Small intestine (tissue), 7 donors: ENCODE measurements at regions not wholly inside any gene's neighbourhood (a gene's known extent, or its start where the extent isn't known, plus 50 kb on each side); places are given as distances from the start of the nearest gene placed in this dataset.
A peak's percentile ranks its signal among the peaks of the same experiment; 100 is the strongest.

Experiments used
- DNase-seq, 2 donors: peaks; one replicate each; pipeline versions ENCODE4 v3.0.0 to v3.0.0-alpha.2; 2013
- FAIRE-seq: peaks from 2 replicates; lab custom pipeline; 2012; peaks lifted over from hg19 to GRCh38; lab: Jason Lieb, UNC
- H3K27ac ChIP-seq, 3 donors: one replicate each; pipeline ENCODE4 v1.5.1; 2013; ENCODE audit warnings: low read length in 2 of 3, mild to moderate bottlenecking in 2 of 3, control low read depth in 1 of 3, inconsistent platforms in 1 of 3, low read depth in 1 of 3, moderate library complexity in 1 of 3
- H3K27me3 ChIP-seq, 3 donors: one replicate each; pipeline ENCODE4 v1.6.1; 2013; ENCODE audit warnings: low read length in 3 of 3, inconsistent platforms in 1 of 3; ENCODE audit not compliant: control insufficient read depth in 3 of 3, insufficient read depth in 3 of 3
- H3K36me3 ChIP-seq, 3 donors: one replicate each; pipeline ENCODE4 v1.6.1; 2013; ENCODE audit warnings: low read length in 3 of 3, inconsistent platforms in 1 of 3, low read depth in 1 of 3, mild to moderate bottlenecking in 1 of 3, moderate library complexity in 1 of 3; ENCODE audit not compliant: control insufficient read depth in 3 of 3, insufficient read depth in 2 of 3
- H3K4me1 ChIP-seq, 3 donors: one replicate each; pipeline ENCODE4 v1.6.1; 2013; ENCODE audit warnings: low read length in 2 of 3, inconsistent platforms in 1 of 3, low read depth in 1 of 3, mild to moderate bottlenecking in 1 of 3, moderate library complexity in 1 of 3; ENCODE audit not compliant: control insufficient read depth in 3 of 3, insufficient read depth in 2 of 3
- H3K4me3 ChIP-seq, 3 donors: one replicate each; pipeline ENCODE4 v1.5.1; 2013; ENCODE audit warnings: low read length in 3 of 3, control low read depth in 1 of 3, inconsistent platforms in 1 of 3, low read depth in 1 of 3, mild to moderate bottlenecking in 1 of 3, moderate library complexity in 1 of 3
- H3K9me3 ChIP-seq, 2 donors: one replicate each; pipeline ENCODE4 v1.6.1; 2013; ENCODE audit warnings: low read depth in 1 of 2, low read length in 1 of 2; ENCODE audit not compliant: control insufficient read depth in 2 of 2, insufficient read depth in 1 of 2
- WGBS, 3 donors: extraction: QIAGEN DNeasy Blood & Tissue Kit; methylation state at CpG; one replicate each; pipeline ENCODE4 v1.1.7; 2013; 5-methylcytosine and 5-hydroxymethylcytosine counted together
- donor health status: healthy with polysubstance abuse.
- donor health status: control.
- donor health status: control.
- donor health status: Bipolar disorder and iron deficiency.
- donor health status: healthy.

GRCh38 chr14:38079886-38080285 lies 127.8 kb upstream of the SSTR1 start:
- no peak for FAIRE-seq
- Histone ChIP-seq H3K4me3 (no peak overlapping the region), H3K36me3 (no peaks in the 10 kb centered on the region), H3K27ac (no peak overlapping the region), H3K27me3 (no peaks in the 10 kb centered on the region), H3K9me3 (no peaks in the 10 kb centered on the region), H3K4me1 (peaks cover 0 to 1% (median 0%) of the 10 kb centered on the region in 3 donors)
- 21 to 30% (median 28%) methylated on average over 1 of the region's 1 CpG for WGBS, 3 donors
- DNase-seq, result no peak

DNA sequence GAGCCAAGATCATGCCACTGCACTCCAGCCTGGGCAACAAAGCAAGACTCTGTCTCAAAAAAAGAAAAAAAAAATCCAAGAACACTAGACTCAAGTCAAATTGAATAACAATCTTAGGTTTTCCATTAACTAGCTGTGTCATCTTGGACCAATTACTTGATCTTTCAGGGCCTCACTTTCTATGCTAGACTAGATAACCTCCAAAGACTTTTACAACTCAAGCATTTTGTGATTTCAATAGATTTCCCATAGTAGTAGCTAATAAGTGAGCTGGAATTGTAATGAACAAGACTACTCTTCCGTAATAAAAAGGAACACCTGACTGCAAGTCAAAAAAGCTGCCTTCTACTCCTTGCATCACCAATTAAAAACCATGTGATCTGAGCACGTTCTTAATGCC lies 127.0 kb upstream of the SSTR1 start:
- H3K4me1 ChIP-seq, result peaks cover 0 to 1% (median 0%) of the 10 kb centered on the region in 3 donors
- H3K9me3 ChIP-seq, result no peaks in the 10 kb centered on the region
- FAIRE-seq, result no peak
- 82 to 90% (median 88%) methylated on average over 2 of the region's 2 CpGs for WGBS, 3 donors
- no peaks in the 10 kb centered on the region for H3K36me3 ChIP-seq
- no peaks in the 10 kb centered on the region for H3K27me3 ChIP-seq
- H3K4me3 ChIP-seq, result no peak overlapping the region
- H3K27ac ChIP-seq, result no peak overlapping the region
- no peak for DNase-seq

- 56 to 72% (median 57%) methylated on average over 1 of the region's 1 CpG for WGBS, 3 donors
- DNase-seq, result no peak
- H3K4me3 ChIP-seq, result no peak overlapping the region
Observed at GRCh38 chr14:38083039-38083438, 124.7 kb upstream of the SSTR1 start.

GRCh38 chr14:38089123-38089522 lies 118.6 kb upstream of the SSTR1 start:
- FAIRE-seq (peak; percentile 65), DNase-seq (peak in 1 of 2 donors; percentile 30)
- Histone ChIP-seq H3K27me3 (no peaks in the 10 kb centered on the region), H3K4me1 (no peaks in the 10 kb centered on the region), H3K36me3 (no peaks in the 10 kb centered on the region), H3K9me3 (peaks cover 0 to 6% of the 10 kb centered on the region in 2 donors), H3K27ac (no peak overlapping the region), H3K4me3 (no peak overlapping the region)
- 22 to 42% (median 41%) methylated on average over 3 of the region's 3 CpGs for WGBS, 3 donors

More at GRCh38 chr14:38083039-38083438, 124.7 kb upstream of the SSTR1 start:
- H3K9me3 ChIP-seq, result no peaks in the 10 kb centered on the region
- peaks cover 0 to 1% (median 0%) of the 10 kb centered on the region in 3 donors for H3K4me1 ChIP-seq
- FAIRE-seq, result no peak
- H3K27me3 ChIP-seq, result no peaks in the 10 kb centered on the region
- H3K36me3 ChIP-seq, result no peaks in the 10 kb centered on the region
- H3K27ac ChIP-seq, result no peak overlapping the region

GRCh38 chr14:38090506-38090905 lies 117.2 kb upstream of the SSTR1 start:
- WGBS, 3 donors, result 66 to 83% (median 72%) methylated on average over 3 of the region's 3 CpGs
- Histone ChIP-seq H3K4me1 (no peaks in the 10 kb centered on the region), H3K27ac (no peak overlapping the region), H3K36me3 (no peaks in the 10 kb centered on the region), H3K27me3 (no peaks in the 10 kb centered on the region), H3K9me3 (peaks cover 0 to 9% of the 10 kb centered on the region in 2 donors), H3K4me3 (no peak overlapping the region)
- DNase-seq (no peak), FAIRE-seq (no peak)

DNA sequence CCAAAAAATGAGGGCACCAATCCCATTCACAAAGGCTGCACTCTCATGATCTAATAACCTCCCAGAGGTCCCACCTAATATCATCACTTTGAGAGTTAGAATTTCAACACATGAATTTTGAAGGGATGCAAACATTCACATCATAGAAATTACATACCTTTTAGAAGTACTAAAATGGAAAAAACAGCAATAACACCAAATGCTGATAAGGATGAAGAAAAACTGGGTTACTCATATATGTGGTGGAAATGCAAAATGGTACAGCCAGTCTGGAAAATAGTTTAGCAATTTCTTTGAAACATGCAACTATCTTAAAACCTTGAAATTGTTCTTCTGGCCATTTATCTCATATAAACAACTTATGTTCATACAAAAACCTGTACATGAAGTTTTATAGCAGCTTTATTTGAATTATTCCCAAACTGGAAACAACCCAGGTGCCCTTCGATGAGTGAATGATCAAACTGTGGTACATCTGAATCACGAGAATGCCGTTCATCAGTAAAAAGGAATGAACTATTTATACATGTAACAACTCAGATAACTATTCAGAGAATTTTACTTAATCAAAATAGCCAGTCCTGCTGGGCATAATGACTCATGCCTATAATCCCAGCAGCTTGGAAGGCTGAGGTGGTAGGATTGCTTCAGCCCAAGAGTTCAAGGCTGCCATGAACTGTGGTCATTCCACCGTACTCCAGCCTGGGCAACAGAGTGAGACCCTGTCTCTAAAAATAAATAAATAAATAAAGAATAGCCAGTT lies 109.4 kb upstream of the SSTR1 start:
- H3K4me1 ChIP-seq, result no peaks in the 10 kb centered on the region
- H3K4me3 ChIP-seq, result no peak overlapping the region
- DNase-seq, result no peak
- no peaks in the 10 kb centered on the region for H3K36me3 ChIP-seq
- H3K27me3 ChIP-seq, result no peaks in the 10 kb centered on the region
- no peak for FAIRE-seq
- H3K27ac ChIP-seq, result no peak overlapping the region
- 89 to 91% (median 90%) methylated on average over 4 of the region's 4 CpGs for WGBS, 3 donors
- peaks cover 0 to 8% of the 10 kb centered on the region in 2 donors for H3K9me3 ChIP-seq

GRCh38 chr14:38101679-38102078 lies 106.0 kb upstream of the SSTR1 start:
- Histone ChIP-seq H3K4me1 (no peaks in the 10 kb centered on the region), H3K36me3 (no peaks in the 10 kb centered on the region), H3K9me3 (peaks cover 0 to 3% of the 10 kb centered on the region in 2 donors), H3K27ac (no peak overlapping the region), H3K27me3 (no peaks in the 10 kb centered on the region), H3K4me3 (no peak overlapping the region)
- FAIRE-seq (no peak), DNase-seq (no peak)
- WGBS, 3 donors, result 0 to 59% (median 0%) methylated on average over 1 of the region's 1 CpG

GRCh38 chr14:38103542-38104225 lies 104.0 kb upstream of the SSTR1 start:
- FAIRE-seq (no peak), DNase-seq (no peak)
- Histone ChIP-seq H3K27ac (no peak overlapping the region), H3K9me3 (peaks cover 0 to 7% of the 10 kb centered on the region in 2 donors), H3K4me3 (no peak overlapping the region), H3K27me3 (no peaks in the 10 kb centered on the region), H3K36me3 (no peaks in the 10 kb centered on the region), H3K4me1 (no peaks in the 10 kb centered on the region)
- WGBS, 3 donors, result 76 to 83% (median 79%) methylated on average over 6 of the region's 6 CpGs
